Mesendoderm (in vitro differentiated cells): ENCODE measurements at regions not wholly inside any gene's neighbourhood (a gene's known extent, or its start where the extent isn't known, plus 50 kb on each side); places are given as distances from the start of the nearest gene placed in this dataset.

Experiments
- DNase-seq: peaks from one replicate; pipeline ENCODE4 v3.0.0; 2013
- H2AK5ac ChIP-seq: 2 replicates; pipeline ENCODE4 v1.6.1; 2013; ENCODE audit warnings: low read length, inconsistent platforms
- H2BK120ac ChIP-seq: 2 replicates; pipeline ENCODE4 v1.6.1; 2013; ENCODE audit warnings: low read depth, mild to moderate bottlenecking, low read length, moderate library complexity, mixed read lengths
- H2BK15ac ChIP-seq: replicated peaks from 2 replicates; pipeline ENCODE4 v1.6.1; 2013; ENCODE audit warnings: low read depth, mild to moderate bottlenecking, moderate library complexity
- H2BK5ac ChIP-seq: 2 replicates; pipeline ENCODE4 v1.6.1; 2013; ENCODE audit warnings: low read length, inconsistent platforms
- H3K18ac ChIP-seq: 2 replicates; pipeline ENCODE4 v1.6.1; 2013; ENCODE audit warnings: mild to moderate bottlenecking, low read length, mixed read lengths
- H3K23ac ChIP-seq: one replicate; pipeline ENCODE4 v1.6.1; 2013; ENCODE audit warnings: low read length
- H3K27ac ChIP-seq: 2 replicates; pipeline ENCODE4 v1.5.1; 2013; ENCODE audit warnings: low read depth, mild to moderate bottlenecking, inconsistent platforms, low read length, moderate library complexity
- H3K27me3 ChIP-seq: 2 replicates; pipeline ENCODE4 v1.6.1; 2013; ENCODE audit warnings: low read length, control low read depth, mild to moderate bottlenecking, inconsistent platforms; ENCODE audit not compliant: insufficient read depth, poor library complexity
- H3K36me3 ChIP-seq: 2 replicates; pipeline ENCODE4 v1.6.1; 2013; ENCODE audit warnings: low read length, inconsistent platforms; ENCODE audit not compliant: control insufficient read depth, insufficient read depth
- H3K4ac ChIP-seq: one replicate; pipeline ENCODE4 v1.6.1; 2013; ENCODE audit warnings: low read depth, mild to moderate bottlenecking, low read length, moderate library complexity
- H3K4me1 ChIP-seq: 2 replicates; pipeline ENCODE4 v1.6.1; 2013; ENCODE audit warnings: low read depth, low read length, inconsistent platforms; ENCODE audit not compliant: control insufficient read depth
- H3K4me2 ChIP-seq: 2 replicates; pipeline ENCODE4 v1.6.1; 2013; ENCODE audit warnings: low read length
- H3K4me3 ChIP-seq: 2 replicates; pipeline ENCODE4 v1.5.1; 2013; ENCODE audit warnings: mild to moderate bottlenecking, low read length
- H3K56ac ChIP-seq: one replicate; pipeline ENCODE4 v1.6.1; 2013; ENCODE audit warnings: low read length
- H3K79me1 ChIP-seq: 2 replicates; pipeline ENCODE4 v1.6.1; 2013; ENCODE audit warnings: low read length, inconsistent platforms
- H3K79me2 ChIP-seq: 2 replicates; pipeline ENCODE4 v1.6.1; 2013; ENCODE audit warnings: mild to moderate bottlenecking, low read length; ENCODE audit not compliant: control insufficient read depth, insufficient read depth
- H3K9ac ChIP-seq: 2 replicates; pipeline ENCODE4 v1.6.1; 2013; ENCODE audit warnings: low read length, inconsistent platforms
- H4K5ac ChIP-seq: one replicate; pipeline ENCODE4 v1.6.1; 2013; ENCODE audit warnings: low read length
- H4K8ac ChIP-seq: one replicate; pipeline ENCODE4 v1.6.1; 2013; ENCODE audit warnings: low read depth, mild to moderate bottlenecking, control low read depth, low read length, moderate library complexity
- WGBS: extraction: QIAGEN DNeasy Blood & Tissue Kit; methylation state at CpG from one replicate; pipeline ENCODE4 v1.1.7; 2013; ENCODE audit warnings: low lambda C conversion rate, missing lambda C conversion rate; ENCODE audit not compliant: insufficient coverage; ENCODE audit errors: extremely low coverage; 5-methylcytosine and 5-hydroxymethylcytosine counted together

DNA sequence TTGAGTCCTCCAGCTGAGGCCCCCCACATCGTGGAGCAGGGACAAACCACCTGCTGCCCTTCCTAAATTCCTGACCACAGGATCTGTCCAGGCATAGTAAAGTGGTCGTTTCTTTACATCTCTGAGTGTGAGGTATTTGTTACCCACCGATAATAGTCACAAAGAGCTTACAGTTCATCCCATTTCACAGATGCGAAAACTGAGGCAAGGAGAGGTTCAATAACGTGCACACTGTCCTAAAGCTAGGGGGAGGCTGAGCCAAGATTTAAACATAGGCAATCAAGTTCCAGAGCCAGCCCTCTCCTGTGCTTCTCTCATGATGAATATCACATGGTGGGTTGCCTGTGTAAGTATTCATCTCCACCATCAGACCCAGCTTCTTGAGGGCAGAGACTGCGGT lies 135.4 kb downstream of the CCT6B start:
- Histone ChIP-seq H3K4me2 (no peak overlapping the region), H4K5ac (no peak overlapping the region), H3K9ac (no peak overlapping the region), H3K4me1 (peaks cover 10% of the 10 kb centered on the region), H2BK15ac (no peak overlapping the region), H3K18ac (no peak overlapping the region), H4K8ac (no peak overlapping the region), H3K23ac (no peak overlapping the region), H3K27ac (no peak overlapping the region), H3K36me3 (no peaks in the 10 kb centered on the region), H3K27me3 (no peaks in the 10 kb centered on the region), H3K4me3 (no peak overlapping the region), H2BK5ac (no peak overlapping the region), H3K79me2 (no peaks in the 10 kb centered on the region), H3K56ac (no peak overlapping the region), H3K79me1 (no peaks in the 10 kb centered on the region), H2AK5ac (no peak overlapping the region), H2BK120ac (no peak overlapping the region), H3K4ac (no peak overlapping the region)
- no peak for DNase-seq
- WGBS = no CpG with 5 or more reads among the region's 6 CpGs

DNA sequence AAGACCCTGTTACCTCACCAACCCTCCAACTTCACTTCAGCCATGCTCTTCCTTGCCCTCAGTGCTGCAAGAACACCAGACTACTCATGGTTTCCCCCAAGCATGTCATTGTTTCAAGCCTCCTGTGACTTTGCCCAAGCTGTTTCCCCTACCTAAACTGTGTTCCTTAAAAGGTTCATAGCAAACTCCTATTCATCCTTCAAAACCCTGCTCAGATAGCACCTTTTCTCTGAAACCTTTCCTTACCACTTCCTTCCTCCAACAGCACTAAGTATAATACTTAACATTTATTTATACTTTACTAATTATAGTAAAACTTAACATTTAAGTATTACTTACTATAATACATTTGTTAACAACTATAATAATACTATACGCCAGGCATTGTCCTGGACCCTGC lies 136.2 kb downstream of the CCT6B start:
- WGBS = 100% methylated on average over 1 of the region's 1 CpG

DNA sequence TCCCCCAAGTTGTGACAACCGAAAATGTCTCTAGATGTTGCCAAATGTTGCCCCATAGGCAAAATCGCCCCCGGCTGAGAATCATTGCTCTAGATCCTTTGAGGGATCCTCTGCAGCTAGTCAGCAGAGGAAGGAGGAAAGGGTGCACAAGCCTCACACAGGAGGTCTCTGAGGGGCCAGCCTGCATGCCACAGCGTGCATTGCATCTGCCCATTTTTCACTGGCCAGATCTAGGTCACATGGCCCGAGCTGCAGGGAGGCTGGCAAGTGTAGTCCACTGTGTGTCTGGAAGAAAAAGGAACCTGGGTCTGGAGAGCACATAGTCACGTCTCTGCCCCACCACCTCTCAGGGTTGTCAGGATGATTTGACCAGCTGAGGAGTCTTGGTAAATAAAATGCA lies 138.2 kb downstream of the CCT6B start:
- no peak overlapping the region for H3K4me3 ChIP-seq

More for the DNA sequence above, 136.2 kb downstream of the CCT6B start:
- H3K27ac ChIP-seq = no peak overlapping the region
- H3K18ac ChIP-seq = no peak overlapping the region
- H3K4me3 ChIP-seq = no peak overlapping the region
- H3K79me1 ChIP-seq = no peaks in the 10 kb centered on the region
- H3K9ac ChIP-seq = no peak overlapping the region
- no peak overlapping the region for H4K5ac ChIP-seq
- no peak overlapping the region for H2BK15ac ChIP-seq
- no peaks in the 10 kb centered on the region for H3K79me2 ChIP-seq
- H3K36me3 ChIP-seq = no peaks in the 10 kb centered on the region
- no peak overlapping the region for H3K4me2 ChIP-seq
- no peak overlapping the region for H3K23ac ChIP-seq
- H2BK5ac ChIP-seq = no peak overlapping the region
- DNase-seq = no peak
- H3K4me1 ChIP-seq = peaks cover 16% of the 10 kb centered on the region
- no peak overlapping the region for H2AK5ac ChIP-seq
- no peak overlapping the region for H4K8ac ChIP-seq
- H3K56ac ChIP-seq = no peak overlapping the region
- no peak overlapping the region for H3K4ac ChIP-seq
- H2BK120ac ChIP-seq = no peak overlapping the region
- no peaks in the 10 kb centered on the region for H3K27me3 ChIP-seq

DNA sequence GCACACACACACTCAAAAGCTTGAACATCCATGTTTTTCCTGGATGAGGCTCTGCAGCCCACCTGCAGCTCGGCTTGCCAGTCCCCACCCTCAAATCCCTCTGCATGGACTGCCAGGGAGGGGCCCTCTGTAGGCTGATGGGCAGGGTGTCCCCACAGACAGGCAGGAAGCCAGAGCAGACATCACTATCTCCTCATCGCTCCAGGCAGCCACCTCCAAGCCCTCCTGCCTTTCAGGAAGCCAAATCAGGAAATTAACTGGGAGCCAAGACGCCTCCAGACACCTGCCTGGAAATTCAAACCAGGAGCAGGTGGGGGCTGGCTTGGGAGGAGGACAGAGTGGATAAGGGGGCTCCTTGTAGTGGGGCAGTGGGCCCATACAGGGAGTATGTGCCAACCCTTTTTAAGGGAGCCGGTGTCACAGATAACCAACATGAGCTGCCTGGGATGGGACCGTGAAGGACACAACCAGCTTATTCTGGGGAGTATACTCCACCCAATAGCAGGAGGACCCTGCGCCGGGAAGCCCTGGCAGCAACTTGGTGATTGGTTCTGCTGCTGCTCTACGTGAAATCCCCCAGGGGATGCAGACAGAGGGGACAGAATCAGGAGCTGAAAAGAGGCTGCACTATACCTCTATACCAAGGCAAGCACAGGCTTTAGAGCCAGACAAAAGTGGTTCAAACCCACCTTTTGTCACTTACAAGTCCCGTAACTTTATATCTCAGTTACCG lies 139.1 kb downstream of the CCT6B start:
- no peak overlapping the region for H2AK5ac ChIP-seq
- WGBS = no CpG with 5 or more reads among the region's 10 CpGs
- no peak overlapping the region for H3K4ac ChIP-seq
- peak; percentile 46 for DNase-seq
- H3K27ac ChIP-seq = no peak overlapping the region
- no peak overlapping the region for H4K8ac ChIP-seq
- no peak overlapping the region for H3K4me3 ChIP-seq
- no peak overlapping the region for H2BK5ac ChIP-seq
- no peaks in the 10 kb centered on the region for H3K36me3 ChIP-seq
- peaks cover 18% of the 10 kb centered on the region for H3K4me1 ChIP-seq
- no peaks in the 10 kb centered on the region for H3K79me2 ChIP-seq
- H2BK120ac ChIP-seq = no peak overlapping the region
- no peak overlapping the region for H3K23ac ChIP-seq
- no peak overlapping the region for H3K18ac ChIP-seq
- no peak overlapping the region for H3K9ac ChIP-seq
- peak overlapping the region; percentile 26 for H3K56ac ChIP-seq
- no peaks in the 10 kb centered on the region for H3K27me3 ChIP-seq
- no peak overlapping the region for H3K4me2 ChIP-seq
- H2BK15ac ChIP-seq = no peak overlapping the region
- no peak overlapping the region for H4K5ac ChIP-seq
- no peaks in the 10 kb centered on the region for H3K79me1 ChIP-seq

More for the DNA sequence above, 138.2 kb downstream of the CCT6B start:
- Histone ChIP-seq H3K4ac (no peak overlapping the region), H3K23ac (no peak overlapping the region), H3K4me1 (peaks cover 18% of the 10 kb centered on the region), H3K79me1 (no peaks in the 10 kb centered on the region), H4K5ac (no peak overlapping the region), H3K27me3 (no peaks in the 10 kb centered on the region), H3K56ac (no peak overlapping the region), H3K36me3 (no peaks in the 10 kb centered on the region), H4K8ac (no peak overlapping the region), H2BK15ac (no peak overlapping the region), H3K27ac (no peak overlapping the region), H3K79me2 (no peaks in the 10 kb centered on the region), H2BK5ac (no peak overlapping the region), H3K18ac (no peak overlapping the region), H2AK5ac (no peak overlapping the region), H2BK120ac (no peak overlapping the region), H3K9ac (no peak overlapping the region), H3K4me2 (no peak overlapping the region)
- WGBS = no CpG with 5 or more reads among the region's 6 CpGs
- no peak for DNase-seq

DNA sequence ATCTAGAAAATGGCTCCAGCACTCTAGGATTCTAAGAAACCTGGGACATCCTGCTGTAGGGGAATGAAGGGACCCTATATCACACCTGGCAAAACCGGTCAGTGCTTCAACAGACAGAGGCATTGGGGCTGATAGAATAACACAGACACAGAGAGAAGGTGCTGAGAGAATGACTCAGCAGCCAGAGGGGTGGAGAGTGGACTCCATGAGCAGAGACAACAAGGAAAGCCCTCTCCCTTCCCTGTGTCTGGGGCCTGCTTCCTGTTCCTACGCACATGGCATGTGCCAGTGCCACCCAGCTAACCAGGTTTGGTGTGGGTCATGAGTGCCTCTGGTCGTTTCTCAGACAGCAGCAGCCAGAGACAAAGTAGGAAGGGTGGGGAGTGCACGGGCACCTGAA lies 140.3 kb downstream of the CCT6B start:
- no CpG with 5 or more reads among the region's 4 CpGs for WGBS
- H3K4me1 ChIP-seq = peaks cover 18% of the 10 kb centered on the region
- H3K27me3 ChIP-seq = no peaks in the 10 kb centered on the region

More for the DNA sequence above, 140.3 kb downstream of the CCT6B start:
- H3K9ac ChIP-seq = peak overlapping the region; percentile 29
- H2BK5ac ChIP-seq = peak overlapping the region; percentile 93
- H3K79me2 ChIP-seq = no peaks in the 10 kb centered on the region
- no peak overlapping the region for H3K18ac ChIP-seq
- H3K56ac ChIP-seq = peak overlapping the region; percentile 83
- no peak overlapping the region for H2BK120ac ChIP-seq
- H2AK5ac ChIP-seq = peak overlapping the region; percentile 18
- H4K5ac ChIP-seq = peak overlapping the region; percentile 38
- H3K4ac ChIP-seq = no peak overlapping the region
- H3K4me3 ChIP-seq = no peak overlapping the region
- no peak overlapping the region for H3K4me2 ChIP-seq
- peak overlapping the region; percentile 7 for H3K23ac ChIP-seq
- H2BK15ac ChIP-seq = no peak overlapping the region
- peak; percentile 56 for DNase-seq
- H3K27ac ChIP-seq = no peak overlapping the region
- no peak overlapping the region for H4K8ac ChIP-seq
- H3K36me3 ChIP-seq = no peaks in the 10 kb centered on the region
- H3K79me1 ChIP-seq = no peaks in the 10 kb centered on the region
